K562 (cell line): ENCODE measurements at regions not wholly inside any gene's neighbourhood (a gene's known extent, or its start where the extent isn't known, plus 50 kb on each side); places are given as distances from the start of the nearest gene placed in this dataset.

Experiments used
- ATAC-seq: fragments of 200-7000 bp; cut with Tn5 transposase; 3 replicates; pipeline ENCODE4 v1.9.1; 2020; ENCODE audit warnings: moderate library complexity
- BruUV-seq: library from RNA; stranded (reverse); fragments of 400-500 nt; replicated peaks from 2 replicates; lab custom pipeline; 2021; lab: Mats Ljungman, UMichigan
- CTCF ChIA-PET: fragments of 300-600 bp; formaldehyde crosslinking; extraction: SDS; loops from one replicate; lab custom pipeline; 2021; ENCODE audit warnings: low intra/inter-chr PET ratio; lab: Yijun Ruan, JAX
- POLR2A ChIA-PET: fragments of 300-600, 350-650 bp; sonication (Branson Sonifier 250); formaldehyde crosslinking; extraction: SDS; loops from one replicate; lab custom pipeline; 2021; ENCODE audit warnings: antibody characterized with exemption, inconsistent platforms; lab: Yijun Ruan, JAX
- DNase-seq, 4 experiments: peaks; one replicate each; pipeline versions ENCODE4 v3.0.0 to v3.0.0-alpha.2; 2011 to 2018; ENCODE audit warnings: low spot score in 3 of 4, mixed read lengths in 3 of 4; ENCODE audit errors: extremely low read depth in 1 of 4
- FAIRE-seq: peaks from 2 replicates; lab custom pipeline; 2011; peaks lifted over from hg19 to GRCh38; lab: Jason Lieb, UNC
- H2AFZ ChIP-seq: 2 replicates; pipeline ENCODE4 v1.6.0; 2011; ENCODE audit warnings: low read depth, low read length, control low read depth, inconsistent platforms
- H3K27ac ChIP-seq: fragments of 200-600 bp; 3 replicates; pipeline ENCODE4 v1.8.0; 2011; ENCODE audit warnings: low read depth, mild to moderate bottlenecking, control low read depth, inconsistent platforms, low read length, moderate library complexity, mixed read lengths; ENCODE audit errors: extremely low read depth
- H3K27me3 ChIP-seq, 2 experiments: fragments of 300-600 bp in 1 of 2; 2 replicates in 1 of 2; 3 replicates in 1 of 2; pipeline versions ENCODE4 v1.6.0 to v1.8.0; 2011; ENCODE audit warnings: inconsistent platforms in 2 of 2, low read length in 2 of 2, mild to moderate bottlenecking in 1 of 2, mixed read lengths in 1 of 2, moderate library complexity in 1 of 2; ENCODE audit not compliant: control insufficient read depth in 2 of 2, insufficient read depth in 2 of 2
- H3K36me3 ChIP-seq: fragments of 300-600 bp; 3 replicates; pipeline ENCODE4 v1.8.0; 2011; ENCODE audit warnings: mild to moderate bottlenecking, low read length, inconsistent platforms; ENCODE audit not compliant: control insufficient read depth, insufficient read depth
- H3K4me1 ChIP-seq, 2 experiments: fragments of 200-600 bp in 1 of 2; replicated peaks in 1 of 2; 2 replicates in 1 of 2; 3 replicates in 1 of 2; pipeline versions ENCODE4 v1.5.1 to v1.8.0; 2011; ENCODE audit warnings: inconsistent platforms in 2 of 2, low read length in 2 of 2, mild to moderate bottlenecking in 1 of 2, mixed read lengths in 1 of 2, moderate library complexity in 1 of 2; ENCODE audit not compliant: control insufficient read depth in 2 of 2, insufficient read depth in 2 of 2
- H3K4me2 ChIP-seq: 2 replicates; pipeline ENCODE4 v1.6.1; 2011; ENCODE audit warnings: low read length, control low read depth, inconsistent platforms, mixed read lengths; ENCODE audit not compliant: insufficient read depth
- H3K4me3 ChIP-seq: fragments of 200-600 bp; sonication (generic), shearing (Covaris generic); 2 replicates; pipeline ENCODE4 v1.5.1; 2016; ENCODE audit warnings: control low read depth, inconsistent platforms
- H3K79me2 ChIP-seq: fragments of 200-600 bp; 3 replicates; pipeline ENCODE4 v1.8.0; 2011; ENCODE audit warnings: low read length, inconsistent platforms; ENCODE audit not compliant: control insufficient read depth, insufficient read depth
- H3K9ac ChIP-seq, 2 experiments: 2 replicates each; pipeline versions ENCODE4 v1.6.0 to v1.6.1; 2011; ENCODE audit warnings: low read depth in 2 of 2, low read length in 2 of 2, control low read depth in 1 of 2, inconsistent platforms in 1 of 2, mild to moderate bottlenecking in 1 of 2, mixed read lengths in 1 of 2; ENCODE audit not compliant: insufficient read depth in 1 of 2
- H3K9me1 ChIP-seq: one replicate; pipeline ENCODE4 v1.6.0; 2011; ENCODE audit warnings: inconsistent platforms, mild to moderate bottlenecking, low read length, moderate library complexity; ENCODE audit not compliant: control insufficient read depth, insufficient read depth
- H3K9me3 ChIP-seq: replicated peaks from 2 replicates; pipeline ENCODE4 v1.5.1; 2011; ENCODE audit warnings: low read depth, low read length, inconsistent platforms; ENCODE audit not compliant: control insufficient read depth, insufficient read depth
- H4K20me1 ChIP-seq: replicated peaks from 2 replicates; pipeline ENCODE4 v1.6.1; 2011; ENCODE audit warnings: low read length, inconsistent platforms, mixed read lengths; ENCODE audit not compliant: control insufficient read depth, insufficient read depth
- EWSR1 ChIP-seq: fragments of 450-650 bp; IDR thresholded peaks from 2 replicates; pipeline ENCODE4 v1.6.1; 2018; ENCODE audit warnings: borderline replicate concordance, mild to moderate bottlenecking, low read depth, moderate library complexity; ENCODE audit not compliant: partially characterized antibody
- TBL1XR1 ChIP-seq, 2 experiments: IDR thresholded peaks; 2 replicates each; pipeline ENCODE4 v1.6.1; 2012; ENCODE audit warnings: improper control_type of control experiment in 2 of 2, low read length in 2 of 2, mild to moderate bottlenecking in 1 of 2
- TEAD1 ChIP-seq, 2 experiments: fragments of 450-650 bp in 1 of 2; sonication (generic) in 1 of 2; formaldehyde crosslinking; IDR thresholded peaks; 2 replicates each; pipeline versions ENCODE4 v1.4.0 to v1.8.0; 2020 to 2022; ENCODE audit warnings: mild to moderate bottlenecking in 2 of 2, missing genetic modification reagents in 1 of 2
- ZC3H11A ChIP-seq: IDR thresholded peaks from 2 replicates; pipeline ENCODE4 v1.6.1; 2012; ENCODE audit warnings: low read depth, low read length, improper control_type of control experiment
- ZNF316 ChIP-seq: fragments of 450-650 bp; IDR thresholded peaks from 2 replicates; pipeline ENCODE4 v1.6.1; 2016
- ZNF75A ChIP-seq: fragments of 450-650 bp; formaldehyde crosslinking; IDR thresholded peaks from 2 replicates; pipeline ENCODE4 v1.4.0; 2020; ENCODE audit warnings: mild to moderate bottlenecking
- WGBS: fragments of 100-300 bp; shearing (Covaris generic); methylation state at CpG from one replicate; pipeline ENCODE4 v1.1.6; 2016; ENCODE audit warnings: low coverage, mixed read lengths; ENCODE audit not compliant: insufficient coverage; ENCODE audit errors: missing lambda C conversion rate; 5-methylcytosine and 5-hydroxymethylcytosine counted together
- in situ Hi-C: fragments of 300-500 bp; cut with MboI; formaldehyde crosslinking; loops from 4 replicates; pipeline ENCODE4 v1.15.0; 2018; ENCODE audit warnings: inconsistent platforms, mixed read lengths
- intact Hi-C: fragments of 100-400 bp; cut with micrococcal nuclease; formaldehyde crosslinking; loops from 2 replicates; pipeline ENCODE4 v1.14.2; 2022

GRCh38 chr7:131182446-131183058 is 145.1 kb upstream of the MKLN1 start (continued):
- TF ChIP-seq EWSR1: no peak
- TF ChIP-seq ZNF75A (CRISPR knock-in tag): no peak
- no peak for TF ChIP-seq TBL1XR1 (IDR thresholded peaks at IDR 0.05; ENCODE audit: low read length in 2 of 2)
- TF ChIP-seq TEAD1 (CRISPR knock-in tag; IDR thresholded peaks at IDR 0.05): no peak

DNA sequence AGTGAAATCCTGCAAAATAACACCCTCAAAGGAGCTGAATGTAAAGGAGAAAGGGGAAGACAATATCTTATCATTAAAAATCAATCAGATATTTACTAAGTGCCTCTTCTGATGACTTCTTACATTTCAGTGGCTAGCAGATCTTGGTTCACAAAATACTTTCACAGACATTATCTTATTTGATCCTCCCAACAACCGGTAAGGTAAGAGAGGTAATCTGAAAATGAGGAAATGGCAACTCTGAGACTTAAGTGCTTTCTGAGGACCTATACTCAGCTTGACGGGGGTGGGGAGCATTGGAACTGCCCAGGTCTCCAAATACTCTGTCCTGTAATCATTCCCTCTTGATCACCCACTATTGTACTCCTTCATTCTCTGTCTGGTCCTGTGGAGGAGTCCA is 144.6 kb upstream of the MKLN1 start:
- Histone ChIP-seq H3K4me1 (no peaks in the 10 kb centered on the region), H3K36me3 (no peaks in the 10 kb centered on the region), H3K9me3 (no peaks in the 10 kb centered on the region), H4K20me1 (no peaks in the 10 kb centered on the region), H2AFZ (no peak overlapping the region), H3K9ac (no peak overlapping the region), H3K4me2 (no peak overlapping the region), H3K4me3 (no peak overlapping the region), H3K79me2 (no peaks in the 10 kb centered on the region), H3K9me1 (no peaks in the 10 kb centered on the region), H3K27me3 (peaks cover 17 to 22% of the 10 kb centered on the region in 2 experiments), H3K27ac (no peak overlapping the region)
- in situ Hi-C loops: no loop called here
- intact Hi-C loops: no loop called here
- ATAC-seq: no peak
- no peak for FAIRE-seq
- 5% methylated on average over 2 of the region's 2 CpGs for WGBS
- ChIA-PET POLR2A (no interaction called here), CTCF (no interaction called here)
- TF ChIP-seq ZC3H11A (no peak), ZNF316 (0 out of 2 replicates have a peak, but pooled peaks have one; percentile 35)
- DNase-seq: no peak
- no TSS peak for BruUV-seq
